NK-92 treated with Interleukin-12 subunit alpha and Interleukin-12 subunit beta, amount 100 ng/mL, for 24 hours (cell line): ENCODE measurements at regions not wholly inside any gene's neighbourhood (a gene's known extent, or its start where the extent isn't known, plus 50 kb on each side); places are given as distances from the start of the nearest gene placed in this dataset.

Experiments used
- DNase-seq: peaks from one replicate; lab custom pipeline; 2025; lab: John Stamatoyannopoulos, UW

DNA sequence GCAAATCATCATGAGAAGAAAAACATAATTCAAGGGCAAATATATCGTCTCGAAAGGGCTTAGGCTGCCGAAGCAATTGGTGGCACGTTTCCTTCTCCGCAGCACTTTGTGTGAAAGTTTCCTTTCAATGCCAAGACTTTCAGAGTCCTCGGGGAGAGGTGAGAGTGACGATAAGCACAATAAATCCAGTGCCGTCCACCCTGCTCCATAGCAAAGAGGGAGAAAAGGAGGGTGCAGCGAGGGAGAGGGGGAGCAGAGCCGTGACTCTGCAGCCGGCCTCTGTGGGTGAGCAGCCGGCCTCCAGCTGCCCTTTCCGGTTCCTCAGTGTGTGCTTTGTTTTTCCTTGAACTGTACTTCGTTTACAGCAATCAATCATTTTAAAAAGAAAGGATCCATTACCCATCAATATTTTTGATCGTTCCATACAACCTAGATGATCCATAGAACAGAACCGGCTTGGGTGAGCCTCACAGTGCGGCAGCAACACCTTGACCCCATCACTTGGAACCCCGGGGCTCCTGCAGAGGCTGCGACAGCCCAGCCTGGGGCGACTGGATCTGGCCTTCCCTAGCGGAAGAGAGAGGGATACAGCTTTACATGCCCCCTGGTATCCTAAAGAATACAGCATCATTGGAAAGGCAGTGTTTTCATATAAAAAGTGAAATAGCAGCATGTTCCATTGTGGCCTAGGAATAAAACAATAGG is 247.0 kb upstream of the IRX4 start:
- no peak for DNase-seq

DNA sequence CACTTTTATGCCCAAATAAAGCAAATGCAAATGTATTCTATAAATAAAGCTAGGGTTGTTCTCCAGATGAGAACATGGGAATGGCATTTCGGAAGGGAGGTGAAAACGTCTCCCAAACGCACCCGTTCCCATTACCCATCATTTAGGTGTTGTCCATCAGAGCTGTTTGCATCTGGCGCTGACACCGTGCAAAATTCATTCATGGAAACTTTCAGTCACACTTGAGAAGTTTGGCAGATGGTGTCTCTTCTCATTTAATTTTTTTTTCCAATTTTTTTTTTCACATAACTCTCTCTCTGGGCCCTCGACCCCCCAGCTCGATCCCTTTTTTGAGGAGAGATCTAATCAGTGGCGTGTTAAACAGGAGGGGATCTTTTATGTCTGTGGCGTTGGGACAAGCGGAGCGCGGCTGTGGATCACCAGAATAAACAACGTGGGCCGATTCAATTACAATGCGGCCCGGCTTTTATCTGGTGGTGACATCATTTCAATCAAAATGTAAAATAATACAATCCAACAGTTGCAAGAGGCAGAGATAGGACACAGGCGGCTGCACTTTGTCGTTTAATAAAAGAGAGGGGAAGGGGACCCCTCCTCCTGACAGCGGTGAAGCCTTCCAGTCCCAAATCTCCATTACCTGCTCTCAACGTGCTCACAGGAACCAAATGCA is 246.1 kb upstream of the IRX4 start:
- DNase-seq: no peak

DNA sequence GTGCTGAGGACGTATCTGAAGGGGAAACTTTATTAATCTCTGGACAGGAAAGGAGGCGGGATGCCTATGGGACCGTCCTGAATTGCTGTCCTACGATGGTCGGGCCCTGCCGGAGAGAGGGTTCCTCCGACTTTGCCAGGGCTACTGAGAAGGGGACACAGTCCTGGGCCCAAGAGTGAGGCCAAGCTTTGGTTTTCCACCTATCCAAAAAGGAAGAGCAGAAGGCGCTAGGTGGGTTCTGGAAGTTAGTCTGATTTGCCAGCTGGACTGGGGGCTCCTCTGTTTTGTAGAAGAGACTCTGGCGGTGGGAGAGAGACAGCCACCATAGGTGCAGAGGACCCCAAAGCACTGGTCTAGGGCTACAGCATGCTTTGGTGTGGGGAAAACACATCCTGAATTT is 243.8 kb upstream of the IRX4 start:
- DNase-seq: no peak

DNA sequence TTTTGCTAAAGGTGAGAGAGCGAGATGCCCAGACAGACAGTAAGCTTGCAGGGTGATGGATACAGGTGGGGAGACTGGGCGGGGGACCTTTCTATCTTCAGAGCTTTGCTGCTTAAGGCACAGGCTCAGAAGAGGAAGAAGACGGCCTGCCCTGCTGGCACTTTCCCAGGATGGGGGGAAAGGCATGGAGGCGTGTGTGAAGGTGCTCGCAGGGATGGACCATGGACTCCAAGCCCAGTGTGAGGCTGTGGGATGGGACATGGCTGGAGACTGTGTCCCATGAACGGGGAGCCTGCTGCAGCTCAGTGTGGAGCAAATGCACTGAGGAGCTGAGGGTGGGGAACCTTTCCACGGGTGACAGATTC is 243.2 kb upstream of the IRX4 start:
- no peak for DNase-seq

DNA sequence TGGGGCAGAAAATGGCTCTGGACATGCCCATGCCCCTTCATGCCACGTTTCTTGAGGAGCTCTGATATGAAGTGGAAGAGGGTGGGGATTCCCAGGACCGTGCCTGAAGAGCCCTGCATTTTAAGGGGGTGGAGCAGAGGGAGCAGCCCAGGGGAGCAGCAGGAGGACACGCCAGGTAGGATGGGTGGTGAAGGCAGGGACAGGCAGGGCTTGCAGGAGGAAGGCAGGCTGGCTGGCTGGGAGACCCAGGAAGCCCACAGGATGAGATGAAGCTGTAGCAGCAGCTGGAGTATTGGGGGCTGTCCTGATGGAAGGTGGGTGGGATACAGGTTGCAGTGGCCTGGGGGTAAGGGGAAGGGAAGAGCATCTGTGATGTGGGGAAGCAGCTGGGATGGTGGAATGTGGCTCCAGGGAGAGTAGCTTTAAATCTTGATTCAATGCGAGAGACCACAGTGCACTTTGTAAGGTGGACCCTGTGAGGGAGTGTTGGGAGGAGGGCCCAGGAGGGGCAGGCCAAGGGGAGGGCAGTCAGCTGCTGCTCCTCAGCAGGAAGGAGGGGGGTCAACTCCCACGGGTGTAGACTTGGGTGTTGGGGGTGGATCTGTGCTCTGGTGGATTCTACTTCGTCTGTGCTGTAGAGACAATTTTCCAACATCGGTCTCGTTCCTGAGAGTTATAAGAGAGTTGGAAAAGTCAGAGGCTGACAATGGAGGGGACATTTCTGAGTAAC is 242.6 kb upstream of the IRX4 start:
- DNase-seq: no peak

DNA sequence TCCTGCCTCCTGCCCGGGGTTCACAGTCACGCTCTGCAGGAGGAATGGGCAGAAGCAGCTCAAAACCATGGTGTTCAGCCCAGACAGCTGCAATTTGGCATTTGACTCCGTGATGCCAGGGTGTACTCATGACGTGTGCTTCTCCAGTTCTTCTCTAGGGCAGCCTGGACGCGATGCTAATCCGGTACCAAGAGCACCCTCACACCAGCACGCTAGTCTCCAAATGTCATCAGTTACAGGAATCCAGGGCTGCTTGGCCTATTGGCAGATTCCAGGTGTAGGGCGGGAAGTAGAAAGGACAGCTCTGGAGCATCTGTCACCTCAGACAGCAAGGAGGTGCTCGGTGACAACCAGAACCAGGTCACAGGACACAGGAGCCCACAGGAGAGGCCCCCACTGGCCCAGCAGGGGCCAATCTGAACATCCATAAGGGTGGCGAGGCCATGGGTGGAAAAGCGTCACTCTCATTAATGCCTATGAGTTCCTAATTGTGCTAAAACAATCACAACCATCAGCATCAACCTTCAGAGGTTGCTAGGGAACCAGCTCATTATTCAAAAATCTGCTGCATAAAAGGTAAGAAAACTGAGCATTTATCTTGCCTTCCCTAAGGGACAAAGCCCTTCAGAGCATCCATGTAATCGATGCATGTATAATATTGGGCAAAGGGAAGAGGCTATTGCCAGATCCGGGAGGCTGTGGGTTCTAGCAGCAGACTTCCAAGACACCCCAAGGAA is 241.9 kb upstream of the IRX4 start:
- no peak for DNase-seq

DNA sequence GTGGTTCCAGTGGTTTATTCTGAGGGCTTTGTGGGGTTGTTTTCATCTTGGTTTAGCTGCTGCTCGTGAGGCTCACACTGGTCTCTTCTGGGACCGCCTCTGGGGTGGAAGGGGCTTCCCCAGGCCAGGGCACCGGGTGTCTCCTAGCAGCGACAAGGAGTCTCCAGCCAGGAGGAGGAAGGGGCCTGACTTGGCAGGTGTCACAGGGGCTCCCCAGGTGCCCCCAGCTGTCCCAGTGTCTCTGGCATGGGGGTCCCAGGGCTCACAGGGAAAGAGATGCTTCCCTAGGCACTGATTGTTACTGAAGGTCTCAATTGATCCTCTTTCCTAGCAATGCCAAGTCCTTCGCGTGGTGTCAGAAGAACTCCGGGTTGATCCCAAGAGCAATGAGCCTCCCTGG is 241.1 kb upstream of the IRX4 start:
- DNase-seq: no peak

DNA sequence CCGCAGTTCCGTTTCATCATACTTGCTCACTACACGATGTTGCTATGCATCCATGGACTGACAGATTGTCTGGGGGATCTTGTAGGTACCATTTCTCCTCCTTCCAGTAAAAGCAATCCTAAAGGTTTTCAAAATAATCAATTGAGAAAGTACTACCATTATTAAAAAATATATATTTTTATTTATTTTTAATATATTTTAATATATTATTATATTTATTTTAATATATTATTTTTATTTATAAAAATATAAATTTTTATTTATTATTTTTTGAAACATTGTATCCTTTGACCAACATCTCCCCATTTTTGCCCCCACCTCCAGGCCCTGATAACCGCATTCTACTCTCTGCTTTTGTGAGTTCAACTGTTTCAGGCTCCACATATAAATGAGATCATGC is 237.6 kb upstream of the IRX4 start:
- DNase-seq: no peak

DNA sequence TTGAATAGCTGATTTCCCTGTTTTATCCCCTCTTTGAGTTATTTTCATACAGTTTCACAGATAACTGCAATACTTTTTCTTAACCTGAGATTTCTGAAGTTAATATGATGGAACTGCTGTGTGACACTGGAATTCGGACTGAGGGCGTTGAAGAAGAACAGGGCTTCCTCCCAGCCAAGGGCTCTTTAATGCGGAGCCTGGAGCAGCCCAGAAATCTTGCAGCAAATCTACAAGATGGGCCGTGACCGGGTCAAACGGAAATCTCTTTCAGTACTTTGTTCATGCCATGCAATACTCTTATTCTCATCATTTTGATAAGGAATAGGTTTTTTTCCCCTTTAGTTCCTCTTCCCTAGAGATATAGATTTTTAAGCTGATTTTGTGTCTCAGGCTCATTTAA is 236.8 kb upstream of the IRX4 start:
- no peak for DNase-seq

DNA sequence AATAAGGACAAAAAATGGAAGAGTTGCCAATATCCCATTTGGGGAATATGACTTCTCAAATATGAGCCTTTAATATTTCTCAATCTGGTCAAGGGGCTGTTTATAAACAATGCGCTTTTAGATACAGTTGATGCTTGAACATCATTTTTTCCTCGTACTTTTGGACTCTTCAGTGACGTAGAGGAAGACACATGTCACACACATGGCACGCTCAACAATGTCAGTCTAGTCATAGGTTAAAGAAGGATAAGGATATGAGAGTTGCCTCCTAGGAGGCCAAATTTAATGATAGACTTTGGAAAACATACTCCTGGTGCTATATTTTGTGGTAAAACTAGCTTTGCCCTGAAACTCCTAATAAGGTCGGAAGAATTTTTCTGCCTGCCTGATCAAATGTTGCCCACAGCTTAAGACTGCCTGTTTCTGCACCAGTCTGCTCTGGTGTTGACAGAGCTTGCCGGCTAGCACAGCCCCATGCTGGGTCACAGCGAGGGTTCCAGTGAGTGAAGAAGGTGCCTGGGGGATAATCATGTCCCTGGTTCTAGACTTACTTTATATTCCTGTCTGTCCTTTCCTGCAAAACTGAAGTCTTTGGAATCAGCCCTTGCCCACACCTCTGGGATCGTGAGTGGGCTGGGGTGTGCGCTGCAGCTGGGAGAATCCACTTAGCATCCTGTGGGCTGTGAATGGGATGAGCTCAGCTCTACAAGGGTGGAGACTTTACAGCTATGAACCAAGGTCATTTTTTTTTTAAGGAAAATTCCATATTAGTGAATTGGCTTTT is 230.8 kb upstream of the IRX4 start:
- DNase-seq: no peak

DNA sequence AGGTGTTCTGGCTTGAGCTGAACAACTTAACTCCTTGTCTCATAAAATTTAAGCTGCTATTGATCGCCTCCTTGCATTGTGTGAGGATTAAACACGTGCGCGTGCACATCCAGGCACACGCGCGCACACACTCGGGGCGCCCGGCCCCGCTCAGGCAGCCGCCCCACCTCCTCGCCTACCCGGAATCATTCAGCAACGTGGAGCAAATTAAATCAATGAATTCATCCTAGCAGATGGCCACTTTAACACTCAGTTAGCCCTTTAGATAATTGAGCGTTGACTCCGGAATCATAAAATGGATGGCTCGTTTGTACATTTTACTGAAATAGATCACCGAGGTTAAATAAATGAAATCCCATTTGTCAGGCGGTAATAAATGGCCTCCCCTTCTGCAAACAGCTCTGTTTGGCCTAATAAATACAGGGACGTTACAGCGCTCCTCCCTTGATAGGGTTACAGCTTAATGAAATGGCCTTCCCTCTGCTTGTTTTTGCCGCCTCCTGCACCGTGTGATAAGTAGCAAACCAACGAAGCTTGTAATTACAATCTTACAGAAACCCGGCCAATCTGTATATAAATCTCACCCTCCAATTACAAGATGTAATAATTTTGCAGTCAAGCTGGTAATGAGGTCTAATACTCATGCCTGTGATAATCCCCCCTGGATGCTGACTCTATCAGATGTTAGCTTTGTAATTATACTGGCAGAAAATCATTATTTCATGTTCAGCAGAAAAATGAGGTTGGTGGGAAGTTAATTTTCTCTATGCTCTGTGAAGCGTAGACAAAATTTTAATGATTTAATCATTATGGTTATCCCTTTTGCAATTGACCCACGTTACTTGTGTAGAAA is 229.7 kb upstream of the IRX4 start:
- DNase-seq: no peak

DNA sequence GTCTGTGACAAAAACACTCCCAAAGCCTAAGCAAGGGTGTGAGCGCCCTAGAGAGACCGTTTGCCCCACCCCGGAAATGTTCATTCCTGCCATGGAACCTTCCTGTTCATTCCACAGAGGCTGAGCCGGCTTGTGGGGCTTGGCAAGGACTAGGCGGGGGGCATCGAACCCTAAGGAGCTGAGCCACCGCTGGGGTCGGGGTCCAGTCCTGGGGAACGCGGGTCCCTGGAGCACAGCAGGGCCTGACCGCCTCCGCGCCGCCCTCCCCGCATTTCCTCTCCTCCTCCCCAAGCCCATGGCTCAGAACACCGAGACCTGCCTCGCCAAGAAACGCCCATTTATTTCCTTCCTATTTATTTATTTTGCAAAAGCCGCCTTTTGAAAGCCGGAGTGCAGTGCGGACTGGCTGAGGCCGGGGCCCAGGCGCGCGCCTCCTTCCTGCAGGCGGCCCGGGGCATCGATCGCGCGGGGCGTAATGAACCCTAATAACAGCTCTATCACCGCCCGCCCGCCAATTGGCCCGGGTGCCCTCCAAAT is 228.9 kb upstream of the IRX4 start:
- DNase-seq: no peak

DNA sequence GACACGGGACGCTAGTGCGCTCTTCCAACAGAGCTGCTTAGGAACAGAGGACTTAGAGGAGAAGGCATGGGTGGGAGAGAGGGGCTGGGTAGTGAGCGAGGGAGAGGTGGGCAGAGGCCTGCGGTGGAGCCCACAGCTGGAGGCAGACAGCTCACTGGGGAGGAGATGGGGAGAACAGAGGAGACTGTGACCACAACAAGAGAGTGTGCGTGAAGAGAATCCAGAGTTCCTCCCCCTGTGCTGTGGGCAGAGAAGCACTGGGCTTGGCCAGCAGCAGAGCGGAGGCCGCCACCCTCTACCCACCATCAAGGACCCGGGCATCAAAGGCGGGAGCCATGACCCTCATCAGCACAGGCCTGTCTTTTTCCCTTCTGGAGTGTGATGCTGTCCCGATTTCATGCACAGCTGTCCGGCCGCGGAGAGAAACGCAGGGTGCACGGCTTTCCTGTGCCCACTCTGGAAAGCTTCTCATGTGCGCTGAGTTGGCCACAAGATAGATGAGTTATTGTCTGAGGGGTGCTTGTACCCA is 228.3 kb upstream of the IRX4 start:
- DNase-seq: no peak

DNA sequence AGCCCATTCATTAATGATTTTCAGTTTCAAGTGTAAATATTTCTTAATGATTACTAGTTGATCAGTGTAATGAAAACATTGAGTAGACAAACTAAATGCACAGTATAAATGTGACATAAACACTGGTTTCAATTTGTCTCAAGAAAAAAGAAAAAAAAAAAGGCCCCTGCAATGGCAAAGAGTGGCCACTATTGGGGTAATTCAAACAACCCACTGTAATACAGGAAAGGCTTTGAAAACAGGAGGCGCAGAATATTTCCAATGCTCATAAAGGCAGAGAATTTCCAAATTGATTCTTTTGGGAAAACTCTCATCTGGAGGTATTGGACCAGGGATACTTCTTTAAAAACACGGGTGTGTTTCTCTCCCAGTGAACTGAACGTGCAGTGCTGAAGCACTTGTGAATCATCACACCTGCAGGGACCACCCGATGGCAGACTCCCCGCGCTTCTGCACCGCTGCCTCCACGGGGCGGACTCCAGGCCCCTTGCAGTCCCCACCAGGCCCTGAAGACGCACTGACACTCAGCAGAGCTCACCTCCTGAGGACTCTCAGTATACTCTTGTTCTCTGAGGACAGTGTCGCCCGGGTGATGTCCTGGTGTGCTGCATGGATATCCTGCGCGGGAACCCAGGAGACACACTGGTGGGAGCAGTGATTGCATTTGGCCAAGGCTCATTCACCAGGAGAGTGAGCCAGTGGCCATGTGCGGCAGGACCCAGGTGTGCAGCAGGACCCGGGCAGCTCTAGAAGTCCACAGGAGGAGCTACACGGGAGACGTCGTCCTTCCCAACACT is 227.6 kb upstream of the IRX4 start:
- DNase-seq: no peak

DNA sequence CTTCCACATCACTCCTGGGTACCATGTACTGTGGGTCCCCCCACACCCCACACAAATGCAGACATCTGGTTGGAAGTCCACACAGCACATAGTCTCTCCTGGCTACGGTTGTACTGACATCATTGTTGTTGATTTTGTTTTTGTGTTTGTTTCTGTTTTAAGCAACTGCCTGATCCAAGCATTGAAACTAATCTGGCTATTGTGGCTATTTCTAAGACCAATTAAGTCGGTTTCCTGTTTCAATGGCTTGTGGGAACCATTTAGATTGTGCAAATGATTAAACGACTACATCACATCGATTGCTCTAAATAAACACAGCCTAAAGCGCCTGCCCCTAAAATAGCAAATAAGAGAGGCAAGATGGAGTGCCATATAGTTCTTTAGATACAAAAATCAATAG is 226.8 kb upstream of the IRX4 start:
- DNase-seq: no peak

DNA sequence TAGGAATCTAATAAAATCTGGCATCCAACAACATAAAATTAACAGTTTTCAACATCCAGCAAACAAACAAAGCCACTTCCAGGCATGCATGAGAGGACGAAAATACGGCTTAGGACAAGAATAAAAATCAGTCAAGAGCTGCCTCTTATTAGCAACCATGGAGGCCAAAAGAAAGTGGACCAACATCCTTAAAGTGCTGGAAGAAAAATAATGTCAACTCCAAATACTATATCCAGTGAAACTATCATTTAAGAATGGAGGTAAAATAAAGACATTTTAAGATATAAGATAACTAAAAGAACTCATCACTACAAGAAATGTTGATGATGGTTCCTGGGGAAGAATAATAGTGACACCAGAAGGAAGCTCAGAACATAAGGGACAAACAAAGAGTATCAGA is 224.0 kb upstream of the IRX4 start:
- no peak for DNase-seq

DNA sequence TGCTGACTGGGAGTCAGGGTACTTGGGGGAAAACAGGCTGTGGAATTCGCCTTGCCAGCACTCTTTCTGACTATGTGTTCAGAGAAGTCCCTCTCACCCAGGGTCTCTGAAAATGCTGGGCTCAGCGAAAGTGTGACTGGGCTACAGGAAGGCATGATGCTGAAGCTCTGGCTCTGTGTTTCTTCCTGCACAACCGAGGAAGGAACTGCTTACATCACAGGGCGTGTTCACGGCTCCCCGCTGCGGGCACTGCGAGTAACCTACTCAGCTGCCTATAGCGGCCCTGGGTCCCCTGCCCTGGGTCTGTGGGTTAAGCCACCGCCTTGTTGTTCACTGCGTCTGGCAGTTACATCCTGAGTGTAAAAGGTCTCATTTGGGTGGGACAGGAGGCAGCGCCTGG is 222.4 kb upstream of the IRX4 start:
- DNase-seq: no peak

DNA sequence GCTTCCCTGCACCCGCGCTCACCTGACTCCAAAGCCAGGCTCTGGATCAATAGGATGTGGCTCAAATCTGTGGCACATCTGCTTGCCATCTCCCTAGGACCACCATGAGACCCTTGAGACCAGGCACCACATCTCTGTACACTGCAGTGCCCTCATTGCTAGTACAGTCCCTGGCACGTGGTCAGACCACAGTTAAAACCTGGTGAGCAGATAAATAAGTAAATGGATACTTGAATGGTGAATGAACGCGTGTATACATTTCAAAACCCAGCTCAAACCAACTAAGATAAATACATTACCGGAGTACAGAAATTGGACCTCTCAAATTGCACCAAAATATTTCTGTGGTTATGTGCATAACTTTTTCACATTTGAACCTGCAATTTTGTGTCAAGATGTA is 221.2 kb upstream of the IRX4 start:
- no peak for DNase-seq
